GM23248 (cell line): ENCODE measurements at regions not wholly inside any gene's neighbourhood (a gene's known extent, or its start where the extent isn't known, plus 50 kb on each side); places are given as distances from the start of the nearest gene placed in this dataset.

Source experiments
- DNase-seq: peaks from one replicate; pipeline ENCODE4 v3.0.0-alpha.2; 2015
- H2AFZ ChIP-seq: fragments of 200-600 bp; sonication (generic); 2 replicates; pipeline ENCODE4 v1.6.1; 2016; ENCODE audit warnings: antibody characterized with exemption
- H3F3A ChIP-seq: fragments of 200-600 bp; sonication (generic); 2 replicates; pipeline ENCODE4 v1.6.1; 2016; ENCODE audit warnings: mild to moderate bottlenecking, antibody characterized with exemption, mixed run types; ENCODE audit not compliant: insufficient read depth
- H3K27ac ChIP-seq: fragments of 200-600 bp; sonication (generic); 2 replicates; pipeline ENCODE4 v1.5.1; 2016; ENCODE audit warnings: mild to moderate bottlenecking
- H3K27me3 ChIP-seq: fragments of 200-600 bp; sonication (generic); replicated peaks from 2 replicates; pipeline ENCODE4 v1.6.1; 2016; ENCODE audit warnings: mild to moderate bottlenecking; ENCODE audit not compliant: insufficient read depth
- H3K36me3 ChIP-seq: fragments of 200-600 bp; sonication (generic); 2 replicates; pipeline ENCODE4 v1.6.1; 2016; ENCODE audit warnings: low read depth, mild to moderate bottlenecking
- H3K4me1 ChIP-seq: fragments of 200-600 bp; sonication (generic); 2 replicates; pipeline ENCODE4 v1.6.1; 2016; ENCODE audit warnings: mild to moderate bottlenecking; ENCODE audit not compliant: insufficient read depth
- H3K4me2 ChIP-seq: fragments of 200-600 bp; sonication (generic); one replicate; pipeline ENCODE4 v1.6.1; 2016; ENCODE audit warnings: mild to moderate bottlenecking; ENCODE audit not compliant: unreplicated experiment
- H3K4me3 ChIP-seq: fragments of 200-600 bp; sonication (generic); 2 replicates; pipeline ENCODE4 v1.5.1; 2016; ENCODE audit warnings: mild to moderate bottlenecking
- H3K79me2 ChIP-seq: fragments of 200-600 bp; sonication (generic); 2 replicates; pipeline ENCODE4 v1.6.1; 2016; ENCODE audit warnings: mild to moderate bottlenecking; ENCODE audit not compliant: insufficient read depth
- H3K9ac ChIP-seq: fragments of 200-600 bp; sonication (generic); 2 replicates; pipeline ENCODE4 v1.6.1; 2016; ENCODE audit warnings: mild to moderate bottlenecking
- H3K9me2 ChIP-seq: fragments of 200-600 bp; sonication (generic); 2 replicates; pipeline ENCODE4 v1.6.1; 2016; ENCODE audit warnings: mixed run types, mild to moderate bottlenecking, moderate library complexity; ENCODE audit not compliant: insufficient read depth
- H3K9me3 ChIP-seq: fragments of 200-600 bp; sonication (generic); one replicate; pipeline ENCODE4 v1.6.1; 2017; ENCODE audit warnings: low read depth
- H4K20me1 ChIP-seq: fragments of 200-600 bp; sonication (generic); 2 replicates; pipeline ENCODE4 v1.6.0; 2016; ENCODE audit not compliant: insufficient read depth
- EZH2 ChIP-seq: fragments of 200-600 bp; sonication (generic); IDR thresholded peaks from 2 replicates; pipeline ENCODE4 v1.6.1; 2018; ENCODE audit warnings: antibody characterized with exemption, mild to moderate bottlenecking; ENCODE audit not compliant: insufficient read depth, poor library complexity, severe bottlenecking
- EZH2phosphoT487 ChIP-seq: fragments of 200-600 bp; sonication (generic); IDR thresholded peaks from 2 replicates; pipeline ENCODE4 v1.6.1; 2018; ENCODE audit warnings: antibody characterized with exemption, moderate library complexity, mild to moderate bottlenecking, low read depth; ENCODE audit not compliant: insufficient read depth
- WGBS, 2 experiments: methylation state at CpG; one replicate each; pipeline ENCODE4 v1.1.6; 2015 to 2017; ENCODE audit warnings: low lambda C conversion rate in 2 of 2, low coverage in 1 of 2; ENCODE audit errors: missing lambda C conversion rate in 2 of 2; 5-methylcytosine and 5-hydroxymethylcytosine counted together
- in situ Hi-C: fragments of 300-500 bp; cut with MboI; formaldehyde crosslinking; loops from 2 replicates; pipeline ENCODE4 v1.15.0; 2020

- no peaks in the 10 kb centered on the region for H4K20me1 ChIP-seq
- H3K9me2 ChIP-seq, result no peaks in the 10 kb centered on the region
- no peak overlapping the region for H3K27ac ChIP-seq
- no peaks in the 10 kb centered on the region for H3K9me3 ChIP-seq
- 92 to 95% methylated on average over 16 of the region's 16 CpGs for WGBS, 2 experiments
- no peaks in the 10 kb centered on the region for H3K4me1 ChIP-seq
- H3F3A ChIP-seq, result no peaks in the 10 kb centered on the region
- in situ Hi-C loops, result no loop called here
- no peaks in the 10 kb centered on the region for H3K36me3 ChIP-seq
- H2AFZ ChIP-seq, result no peak overlapping the region
- no peak overlapping the region for H3K4me2 ChIP-seq
- DNase-seq, result no peak
- no peak overlapping the region for H3K9ac ChIP-seq
- H3K27me3 ChIP-seq, result no peaks in the 10 kb centered on the region
- no peak overlapping the region for H3K4me3 ChIP-seq
- no peaks in the 10 kb centered on the region for H3K79me2 ChIP-seq
- TF ChIP-seq EZH2phosphoT487, result no peak
- TF ChIP-seq EZH2, result no peak
These were observed 302.9 kb upstream of the ZMIZ1 start for GRCh38 chr10:78765726-78766335.

DNA sequence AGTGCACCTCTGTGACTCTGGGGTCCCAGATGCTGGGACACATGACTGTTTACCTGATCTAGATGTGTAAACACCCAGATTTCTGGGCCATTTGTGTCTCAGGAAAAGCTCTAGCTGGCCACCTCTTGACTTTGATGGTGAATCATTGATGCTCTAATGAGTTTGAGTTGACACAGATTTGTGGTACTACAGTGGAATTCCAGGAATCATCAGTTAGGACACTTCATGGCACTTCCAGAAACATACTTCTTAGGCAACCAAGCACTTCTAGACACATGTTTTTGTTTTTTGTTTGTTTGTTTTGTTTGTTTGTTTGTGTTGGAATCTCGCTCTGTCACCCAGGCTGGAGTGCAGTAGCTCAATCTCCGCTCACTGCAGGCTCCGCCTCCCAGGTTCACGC, 302.2 kb upstream of the ZMIZ1 start:
- H3K36me3 ChIP-seq, result no peaks in the 10 kb centered on the region
- H3K9ac ChIP-seq, result no peak overlapping the region
- H2AFZ ChIP-seq, result no peak overlapping the region
- in situ Hi-C loops, result no loop called here
- no peaks in the 10 kb centered on the region for H3F3A ChIP-seq
- DNase-seq, result no peak
- no peaks in the 10 kb centered on the region for H3K9me3 ChIP-seq
- H4K20me1 ChIP-seq, result no peaks in the 10 kb centered on the region
- no peaks in the 10 kb centered on the region for H3K9me2 ChIP-seq
- no peak overlapping the region for H3K4me2 ChIP-seq
- H3K79me2 ChIP-seq, result no peaks in the 10 kb centered on the region
- H3K4me3 ChIP-seq, result no peak overlapping the region
- 98 to 99% methylated on average over 4 of the region's 4 CpGs for WGBS, 2 experiments
- no peak for TF ChIP-seq EZH2phosphoT487
- TF ChIP-seq EZH2, result no peak
- H3K27ac ChIP-seq, result no peak overlapping the region
- H3K27me3 ChIP-seq, result no peaks in the 10 kb centered on the region
- H3K4me1 ChIP-seq, result no peaks in the 10 kb centered on the region

- Histone ChIP-seq H3K4me1 (no peaks in the 10 kb centered on the region), H3K9ac (no peak overlapping the region), H3K4me2 (no peak overlapping the region), H4K20me1 (no peaks in the 10 kb centered on the region), H2AFZ (no peak overlapping the region), H3K79me2 (no peaks in the 10 kb centered on the region), H3F3A (no peaks in the 10 kb centered on the region), H3K36me3 (no peaks in the 10 kb centered on the region), H3K9me2 (no peaks in the 10 kb centered on the region), H3K4me3 (no peak overlapping the region), H3K27me3 (no peaks in the 10 kb centered on the region), H3K27ac (no peak overlapping the region), H3K9me3 (no peaks in the 10 kb centered on the region)
- in situ Hi-C loops, result no loop called here
- TF ChIP-seq EZH2phosphoT487, result no peak
- no peak for TF ChIP-seq EZH2
- DNase-seq, result no peak
- 73 to 74% methylated on average over 14 of the region's 14 CpGs for WGBS, 2 experiments
These were observed 300.5 kb upstream of the ZMIZ1 start for GRCh38 chr10:78768041-78768835.

GRCh38 chr10:78768876-78769275, 299.9 kb upstream of the ZMIZ1 start:
- Histone ChIP-seq H3K79me2 (no peaks in the 10 kb centered on the region), H3K36me3 (no peaks in the 10 kb centered on the region), H3K9me3 (no peaks in the 10 kb centered on the region), H3K9me2 (no peaks in the 10 kb centered on the region), H3K9ac (no peak overlapping the region), H2AFZ (no peak overlapping the region), H3K4me3 (no peak overlapping the region), H3K27me3 (no peaks in the 10 kb centered on the region), H3K4me1 (no peaks in the 10 kb centered on the region), H3F3A (no peaks in the 10 kb centered on the region), H4K20me1 (no peaks in the 10 kb centered on the region), H3K27ac (no peak overlapping the region), H3K4me2 (no peak overlapping the region)
- DNase-seq, result no peak
- WGBS, 2 experiments, result 58 to 59% methylated on average over 5 of the region's 5 CpGs
- in situ Hi-C loops, result no loop called here
- no peak for TF ChIP-seq EZH2phosphoT487
- no peak for TF ChIP-seq EZH2
